GM19351 (cell line): ENCODE measurements at regions not wholly inside any gene's neighbourhood (a gene's known extent, or its start where the extent isn't known, plus 50 kb on each side); places are given as distances from the start of the nearest gene placed in this dataset.

ENCODE experiments used
- ATAC-seq: cut with Tn5 transposase; IDR thresholded peaks from one replicate; pipeline ENCODE4 v1.9.1; 2021; ENCODE audit warnings: mild to moderate bottlenecking, moderate library complexity; ENCODE audit not compliant: unreplicated experiment

- no peak for ATAC-seq
Observed at GRCh38 chr17:77266891-77267341, 126.1 kb downstream of the SEC14L1 start.

- ATAC-seq = no peak
Observed at GRCh38 chr17:77269696-77270681, 129.2 kb downstream of the SEC14L1 start.

- no peak for ATAC-seq
Observed at GRCh38 chr17:77271411-77271810, 130.6 kb downstream of the SEC14L1 start.

- ATAC-seq = no peak
Observed at GRCh38 chr17:77273397-77274085, 132.8 kb downstream of the SEC14L1 start.

- ATAC-seq = no peak
Observed at GRCh38 chr17:77274096-77274845, 133.5 kb downstream of the SEC14L1 start.

GRCh38 chr17:77279448-77280303 lies 138.9 kb downstream of the SEC14L1 start:
- ATAC-seq = no peak

GRCh38 chr17:77280304-77281121 lies 139.7 kb downstream of the SEC14L1 start:
- no peak for ATAC-seq

GRCh38 chr17:77281122-77281903 lies 140.5 kb downstream of the SEC14L1 start:
- ATAC-seq = peak; percentile 57

GRCh38 chr17:77281904-77282367 lies 141.2 kb downstream of the SEC14L1 start:
- ATAC-seq = no peak

- ATAC-seq = no peak
Observed at GRCh38 chr17:77282524-77283515, 142.1 kb downstream of the SEC14L1 start.

GRCh38 chr17:77284023-77284617 lies 143.4 kb downstream of the SEC14L1 start:
- ATAC-seq = no peak

GRCh38 chr17:77285594-77286390 lies 145.0 kb downstream of the SEC14L1 start:
- ATAC-seq = no peak

- no peak for ATAC-seq
Observed at GRCh38 chr17:77286391-77286640, 145.5 kb downstream of the SEC14L1 start.

- ATAC-seq = no peak
Observed at GRCh38 chr17:77286641-77287431, 146.1 kb downstream of the SEC14L1 start.

GRCh38 chr17:77287432-77288068 lies 146.8 kb downstream of the SEC14L1 start:
- ATAC-seq = no peak
